CD14-positive monocyte (primary cell): ENCODE measurements at regions not wholly inside any gene's neighbourhood (a gene's known extent, or its start where the extent isn't known, plus 50 kb on each side); places are given as distances from the start of the nearest gene placed in this dataset.

Source experiments
- DNase-seq, 3 donors: peaks; one replicate each; pipeline ENCODE4 v3.0.0-alpha.2; 2011 to 2022
- H2AFZ ChIP-seq: 2 replicates; pipeline ENCODE4 v1.6.0; 2012; ENCODE audit warnings: mild to moderate bottlenecking, low read depth, low read length, inconsistent platforms; ENCODE audit not compliant: insufficient read depth, poor library complexity, severe bottlenecking
- H3K27ac ChIP-seq, 2 donors: 1 replicate in 1 of 2; 2 replicates in 1 of 2; pipeline ENCODE4 v1.5.1; 2012 to 2013; ENCODE audit warnings: low read length in 2 of 2, control low read depth in 1 of 2, inconsistent platforms in 1 of 2, low read depth in 1 of 2, mild to moderate bottlenecking in 1 of 2
- H3K27me3 ChIP-seq, 2 donors: one replicate each; pipeline versions ENCODE4 v1.6.0 to v1.6.1; 2011 to 2013; ENCODE audit warnings: low read length in 2 of 2; ENCODE audit not compliant: control insufficient read depth in 2 of 2, insufficient read depth in 2 of 2
- H3K36me3 ChIP-seq, 2 donors: replicated peaks in 1 of 2; 1 replicate in 1 of 2; 2 replicates in 1 of 2; pipeline versions ENCODE4 v1.5.1 to v1.6.1; 2012 to 2013; ENCODE audit warnings: low read length in 2 of 2, control low read depth in 1 of 2, inconsistent platforms in 1 of 2, mild to moderate bottlenecking in 1 of 2; ENCODE audit not compliant: insufficient read depth in 2 of 2, control insufficient read depth in 1 of 2
- H3K4me1 ChIP-seq, 2 donors: 1 replicate in 1 of 2; 2 replicates in 1 of 2; pipeline versions ENCODE4 v1.5.1 to v1.6.1; 2012 to 2013; ENCODE audit warnings: low read length in 2 of 2, control low read depth in 1 of 2, inconsistent platforms in 1 of 2, mild to moderate bottlenecking in 1 of 2, moderate library complexity in 1 of 2; ENCODE audit not compliant: insufficient read depth in 2 of 2, control insufficient read depth in 1 of 2
- H3K4me2 ChIP-seq: replicated peaks from 2 replicates; pipeline ENCODE3; 2012; ENCODE audit warnings: low read length, moderate library complexity, mild to moderate bottlenecking; ENCODE audit not compliant: poor library complexity, severe bottlenecking; ENCODE audit errors: extremely low read depth
- H3K4me3 ChIP-seq, 3 experiments: fragments of 200-600 bp in 1 of 3; sonication (generic) in 1 of 3; replicated peaks in 1 of 3; 1 replicate in 2 of 3; 2 replicates in 1 of 3; pipeline ENCODE4 v1.5.1; 2011 to 2013; ENCODE audit warnings: low read length in 3 of 3, mild to moderate bottlenecking in 3 of 3, control low read depth in 2 of 3, low read depth in 2 of 3, inconsistent platforms in 1 of 3, moderate library complexity in 1 of 3
- H3K79me2 ChIP-seq: 2 replicates; pipeline ENCODE4 v1.6.0; 2012; ENCODE audit warnings: mild to moderate bottlenecking, control low read depth, inconsistent platforms, low read length, moderate library complexity; ENCODE audit not compliant: insufficient read depth
- H3K9ac ChIP-seq: 2 replicates; pipeline ENCODE4 v1.6.0; 2017; ENCODE audit warnings: low read length, mild to moderate bottlenecking; ENCODE audit not compliant: insufficient read depth, poor library complexity, severe bottlenecking
- H3K9me3 ChIP-seq, 2 donors: replicated peaks in 1 of 2; 1 replicate in 1 of 2; 2 replicates in 1 of 2; pipeline versions ENCODE4 v1.5.1 to v1.6.1; 2012 to 2013; ENCODE audit warnings: low read length in 2 of 2, control low read depth in 1 of 2; ENCODE audit not compliant: control insufficient read depth in 1 of 2, insufficient read depth in 1 of 2
- H4K20me1 ChIP-seq: 2 replicates; pipeline ENCODE4 v1.6.0; 2012; ENCODE audit warnings: mild to moderate bottlenecking, low read length, control low read depth, moderate library complexity; ENCODE audit not compliant: insufficient read depth
- H3K27ac Mint-ChIP-seq, 7 donors: one replicate each; pipeline ENCODE4 v1.8.0; 2020; ENCODE audit warnings: mild to moderate bottlenecking in 7 of 7, mixed read lengths in 7 of 7, moderate library complexity in 6 of 7, inconsistent platforms in 2 of 7
- H3K27me3 Mint-ChIP-seq, 3 donors: one replicate each; pipeline ENCODE4 v1.8.0; 2021 to 2022; ENCODE audit warnings: low read depth in 3 of 3, mild to moderate bottlenecking in 3 of 3, mixed read lengths in 3 of 3, moderate library complexity in 3 of 3, inconsistent platforms in 1 of 3
- H3K36me3 Mint-ChIP-seq, 2 donors: one replicate each; pipeline ENCODE4 v1.8.0; 2020; ENCODE audit warnings: mixed read lengths in 2 of 2, inconsistent platforms in 1 of 2, mild to moderate bottlenecking in 1 of 2
- H3K4me1 Mint-ChIP-seq: one replicate; pipeline ENCODE4 v1.8.0; 2020; ENCODE audit warnings: mild to moderate bottlenecking, mixed read lengths
- H3K4me3 Mint-ChIP-seq, 2 donors: one replicate each; pipeline ENCODE4 v1.8.0; 2020; ENCODE audit warnings: mild to moderate bottlenecking in 2 of 2, mixed read lengths in 2 of 2, moderate library complexity in 1 of 2
- H3K9me3 Mint-ChIP-seq, 7 donors: one replicate each; pipeline ENCODE4 v1.8.0; 2020 to 2022; ENCODE audit warnings: mixed read lengths in 7 of 7, mild to moderate bottlenecking in 6 of 7, moderate library complexity in 6 of 7, inconsistent platforms in 2 of 7
- WGBS: methylation state at CpG from one replicate; pipeline ENCODE4 v1.1.5; 2013; ENCODE audit warnings: missing lambda C conversion rate; ENCODE audit not compliant: insufficient coverage; 5-methylcytosine and 5-hydroxymethylcytosine counted together
- intact Hi-C, 2 donors: fragments of 100-400 bp; cut with micrococcal nuclease; formaldehyde crosslinking; loops; one replicate each; pipeline versions ENCODE4 v1.15.0 to v1.15.1; 2023
- TF ChIP-seq, protein P1 (sequence below): fragments of 200-600 bp; IDR thresholded peaks from one replicate; pipeline ENCODE4 v1.8.0; 2022; ENCODE audit warnings: antibody characterized with exemption, mild to moderate bottlenecking

DNA sequence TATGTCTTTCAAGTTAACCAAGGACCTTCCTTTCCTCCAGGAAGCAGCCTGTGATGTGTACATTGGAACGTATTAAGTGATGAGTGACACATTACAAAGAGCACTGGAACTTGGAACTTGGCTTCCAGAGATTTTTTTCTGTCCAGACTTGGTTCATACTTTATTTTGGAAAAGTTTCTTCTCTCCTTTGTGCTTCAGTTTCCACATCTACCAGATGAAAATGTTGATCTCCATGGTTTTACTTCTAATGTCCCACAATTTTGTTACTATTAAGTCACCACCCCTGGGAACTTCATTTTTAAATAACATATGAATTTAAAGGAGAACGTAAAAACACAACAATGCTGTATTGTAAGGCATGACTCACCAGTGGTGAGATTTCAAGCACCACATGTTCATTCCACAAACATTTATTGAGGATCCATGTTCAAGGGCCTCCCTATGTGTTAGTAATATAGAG, 290.7 kb upstream of the LMCD1 start:
- intact Hi-C loops: no loop called here
- Mint-ChIP-seq H3K27ac (no peak overlapping the region), H3K9me3 (peaks cover 0 to 8% (median 3%) of the 10 kb centered on the region in 7 donors), H3K4me3 (no peak overlapping the region), H3K27me3 (peaks cover 0 to 3% (median 3%) of the 10 kb centered on the region in 3 donors), H3K36me3 (no peaks in the 10 kb centered on the region), H3K4me1 (no peaks in the 10 kb centered on the region)
- H3K4me1 ChIP-seq: no peaks in the 10 kb centered on the region
- no peaks in the 10 kb centered on the region for H3K36me3 ChIP-seq
- no peak overlapping the region for H3K9ac ChIP-seq
- H3K27ac ChIP-seq: no peak overlapping the region
- H3K9me3 ChIP-seq: peaks cover 0 to 4% of the 10 kb centered on the region in 2 donors
- no peak for DNase-seq
- H3K27me3 ChIP-seq: no peaks in the 10 kb centered on the region
- H2AFZ ChIP-seq: no peak overlapping the region
- H3K4me2 ChIP-seq: no peak overlapping the region
- H3K79me2 ChIP-seq: no peaks in the 10 kb centered on the region
- no peak overlapping the region for H3K4me3 ChIP-seq
- TF ChIP-seq, protein P1, sequence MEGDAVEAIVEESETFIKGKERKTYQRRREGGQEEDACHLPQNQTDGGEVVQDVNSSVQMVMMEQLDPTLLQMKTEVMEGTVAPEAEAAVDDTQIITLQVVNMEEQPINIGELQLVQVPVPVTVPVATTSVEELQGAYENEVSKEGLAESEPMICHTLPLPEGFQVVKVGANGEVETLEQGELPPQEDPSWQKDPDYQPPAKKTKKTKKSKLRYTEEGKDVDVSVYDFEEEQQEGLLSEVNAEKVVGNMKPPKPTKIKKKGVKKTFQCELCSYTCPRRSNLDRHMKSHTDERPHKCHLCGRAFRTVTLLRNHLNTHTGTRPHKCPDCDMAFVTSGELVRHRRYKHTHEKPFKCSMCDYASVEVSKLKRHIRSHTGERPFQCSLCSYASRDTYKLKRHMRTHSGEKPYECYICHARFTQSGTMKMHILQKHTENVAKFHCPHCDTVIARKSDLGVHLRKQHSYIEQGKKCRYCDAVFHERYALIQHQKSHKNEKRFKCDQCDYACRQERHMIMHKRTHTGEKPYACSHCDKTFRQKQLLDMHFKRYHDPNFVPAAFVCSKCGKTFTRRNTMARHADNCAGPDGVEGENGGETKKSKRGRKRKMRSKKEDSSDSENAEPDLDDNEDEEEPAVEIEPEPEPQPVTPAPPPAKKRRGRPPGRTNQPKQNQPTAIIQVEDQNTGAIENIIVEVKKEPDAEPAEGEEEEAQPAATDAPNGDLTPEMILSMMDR: no peak
- no CpG with 5 or more reads among the region's 2 CpGs for WGBS
- H4K20me1 ChIP-seq: no peaks in the 10 kb centered on the region

DNA sequence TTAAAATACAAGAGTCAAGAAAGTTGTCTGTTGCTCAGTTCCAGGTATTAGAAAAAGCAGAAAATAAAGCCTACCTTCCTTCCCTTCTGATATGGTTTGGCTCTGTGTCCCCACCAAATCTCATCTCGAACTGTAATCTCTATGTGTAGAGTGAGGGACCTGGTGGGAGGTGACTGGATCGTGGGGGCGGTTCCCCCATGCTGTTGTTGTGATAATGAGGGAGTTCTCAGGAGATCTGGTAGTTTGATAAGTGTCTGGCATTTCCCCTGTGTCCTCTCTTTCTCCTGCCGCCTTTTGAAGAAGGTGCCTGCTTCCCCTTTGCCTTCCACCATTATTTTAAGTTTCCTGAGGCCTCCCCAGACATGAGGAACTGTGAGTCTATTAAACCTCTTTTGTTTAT, 288.8 kb upstream of the LMCD1 start:
- H3K9me3 Mint-ChIP-seq: peaks cover 2 to 8% (median 3%) of the 10 kb centered on the region in 7 donors
- H3K4me2 ChIP-seq: no peak overlapping the region
- no peak overlapping the region for H2AFZ ChIP-seq
- H3K27ac ChIP-seq: no peak overlapping the region
- no peak overlapping the region for H3K9ac ChIP-seq
- H3K4me1 ChIP-seq: no peaks in the 10 kb centered on the region
- H3K79me2 ChIP-seq: no peaks in the 10 kb centered on the region
- no peak overlapping the region for H3K27ac Mint-ChIP-seq
- peaks cover 0 to 4% of the 10 kb centered on the region in 2 donors for H3K9me3 ChIP-seq
- H4K20me1 ChIP-seq: no peaks in the 10 kb centered on the region
- no peaks in the 10 kb centered on the region for H3K4me1 Mint-ChIP-seq
- H3K4me3 ChIP-seq: no peak overlapping the region
- no peak for DNase-seq
- intact Hi-C loops: no loop called here
- TF ChIP-seq, protein P1: no peak
- no peaks in the 10 kb centered on the region for H3K36me3 ChIP-seq
- H3K27me3 Mint-ChIP-seq: peaks cover 0 to 3% (median 1%) of the 10 kb centered on the region in 3 donors
- H3K27me3 ChIP-seq: no peaks in the 10 kb centered on the region
- no peaks in the 10 kb centered on the region for H3K36me3 Mint-ChIP-seq
- no peak overlapping the region for H3K4me3 Mint-ChIP-seq
- WGBS: no CpG with 5 or more reads among the region's 4 CpGs
